ENCODE measurements at regions not wholly inside any gene's neighbourhood (a gene's known extent, or its start where the extent isn't known, plus 50 kb on each side); places are given as distances from the start of the nearest gene placed in this dataset.

DNA sequence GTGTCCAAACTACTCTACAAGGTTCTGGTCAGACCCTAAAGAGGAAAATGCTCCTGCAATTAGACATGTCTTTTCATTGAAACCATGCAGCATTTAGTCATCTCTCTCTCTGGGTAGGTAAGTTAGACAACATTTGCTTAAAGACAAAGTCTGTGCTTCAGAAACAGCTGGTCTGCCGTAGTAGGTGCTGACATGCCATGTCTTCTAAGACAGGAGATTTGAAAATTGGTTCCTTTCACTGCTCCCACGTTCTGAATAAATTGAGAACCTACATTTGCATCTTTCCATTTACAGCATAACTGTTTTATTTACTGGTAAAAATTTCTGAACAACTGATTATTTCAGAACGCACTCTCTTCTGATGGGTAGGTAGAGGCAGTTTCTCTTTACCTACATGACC is 494.0 kb downstream of the EFNB2 start:
- no peak overlapping the region for H3K9ac ChIP-seq
- no peaks in the 10 kb centered on the region for H3K36me3 ChIP-seq (ENCODE audit: insufficient read depth)
- H3K4me2 ChIP-seq: no peak overlapping the region
- no peak overlapping the region for H3K27ac ChIP-seq
- no peaks in the 10 kb centered on the region for H3K27me3 ChIP-seq (ENCODE audit: insufficient read depth, low read depth)
- H3K4me3 ChIP-seq (IDR thresholded peaks at IDR 0.05; ENCODE audit: insufficient read depth, low read depth, low read length): no peak overlapping the region
- H2AFZ ChIP-seq (ENCODE audit: low read depth): no peak overlapping the region
- no peaks in the 10 kb centered on the region for H4K20me1 ChIP-seq (ENCODE audit: insufficient read depth)
- no peaks in the 10 kb centered on the region for H3K79me2 ChIP-seq (ENCODE audit: insufficient read depth, low read depth)
- TF ChIP-seq, protein P1, sequence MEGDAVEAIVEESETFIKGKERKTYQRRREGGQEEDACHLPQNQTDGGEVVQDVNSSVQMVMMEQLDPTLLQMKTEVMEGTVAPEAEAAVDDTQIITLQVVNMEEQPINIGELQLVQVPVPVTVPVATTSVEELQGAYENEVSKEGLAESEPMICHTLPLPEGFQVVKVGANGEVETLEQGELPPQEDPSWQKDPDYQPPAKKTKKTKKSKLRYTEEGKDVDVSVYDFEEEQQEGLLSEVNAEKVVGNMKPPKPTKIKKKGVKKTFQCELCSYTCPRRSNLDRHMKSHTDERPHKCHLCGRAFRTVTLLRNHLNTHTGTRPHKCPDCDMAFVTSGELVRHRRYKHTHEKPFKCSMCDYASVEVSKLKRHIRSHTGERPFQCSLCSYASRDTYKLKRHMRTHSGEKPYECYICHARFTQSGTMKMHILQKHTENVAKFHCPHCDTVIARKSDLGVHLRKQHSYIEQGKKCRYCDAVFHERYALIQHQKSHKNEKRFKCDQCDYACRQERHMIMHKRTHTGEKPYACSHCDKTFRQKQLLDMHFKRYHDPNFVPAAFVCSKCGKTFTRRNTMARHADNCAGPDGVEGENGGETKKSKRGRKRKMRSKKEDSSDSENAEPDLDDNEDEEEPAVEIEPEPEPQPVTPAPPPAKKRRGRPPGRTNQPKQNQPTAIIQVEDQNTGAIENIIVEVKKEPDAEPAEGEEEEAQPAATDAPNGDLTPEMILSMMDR (conservative IDR thresholded peaks at IDR 0.05; ENCODE audit: low read depth, low read length): no peak
- H3K4me1 ChIP-seq (ENCODE audit: low read depth, poor library complexity, severe bottlenecking): no peaks in the 10 kb centered on the region

DNA sequence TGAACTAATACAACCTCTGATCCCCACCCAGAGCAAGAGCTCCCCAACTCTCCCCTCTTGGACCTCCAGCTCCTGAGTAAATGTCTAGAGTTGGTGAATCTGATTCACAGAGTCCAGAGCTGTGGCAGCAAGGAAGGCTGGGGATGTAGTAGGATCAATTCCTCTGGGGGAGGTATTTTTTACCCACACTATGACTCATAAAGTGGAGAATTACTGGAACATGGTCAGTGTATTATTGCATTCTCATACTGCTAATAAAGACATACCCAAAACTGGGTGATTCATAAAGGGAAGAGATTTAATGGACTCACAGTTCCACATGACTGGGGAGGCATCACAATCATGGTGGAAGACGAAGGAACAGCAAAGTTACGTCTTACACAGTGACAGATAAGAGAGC is 496.7 kb downstream of the EFNB2 start:
- Histone ChIP-seq H2AFZ (ENCODE audit: low read depth) (no peak overlapping the region), H3K79me2 (ENCODE audit: insufficient read depth, low read depth) (no peaks in the 10 kb centered on the region), H3K4me2 (no peak overlapping the region), H3K36me3 (ENCODE audit: insufficient read depth) (no peaks in the 10 kb centered on the region), H3K4me3 (IDR thresholded peaks at IDR 0.05; ENCODE audit: insufficient read depth, low read depth, low read length) (no peak overlapping the region), H4K20me1 (ENCODE audit: insufficient read depth) (no peaks in the 10 kb centered on the region), H3K27ac (no peak overlapping the region), H3K27me3 (ENCODE audit: insufficient read depth, low read depth) (no peaks in the 10 kb centered on the region), H3K4me1 (ENCODE audit: low read depth, poor library complexity, severe bottlenecking) (no peaks in the 10 kb centered on the region), H3K9ac (no peak overlapping the region)
- TF ChIP-seq, protein P1 (conservative IDR thresholded peaks at IDR 0.05; ENCODE audit: low read depth, low read length): no peak

DNA sequence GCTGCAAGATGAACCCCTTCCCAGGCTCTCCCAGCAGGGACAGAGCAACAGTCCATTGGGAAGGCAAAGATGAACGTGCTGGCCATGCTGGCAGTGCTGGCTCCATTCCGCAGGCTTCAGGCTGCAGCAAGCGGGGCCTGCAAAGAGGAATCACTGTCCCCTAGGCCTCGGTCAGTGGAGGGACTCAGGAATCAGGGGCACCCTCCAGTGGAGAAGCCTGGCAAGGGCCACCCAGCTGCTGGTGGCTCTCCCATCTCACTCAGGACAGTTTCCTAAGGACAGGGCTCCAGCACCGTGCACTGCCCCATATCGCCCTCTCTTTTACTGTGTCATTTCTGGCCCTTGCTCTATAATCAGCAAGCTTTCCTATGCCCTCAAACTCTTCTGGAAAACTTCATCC is 498.6 kb downstream of the EFNB2 start:
- Histone ChIP-seq H3K4me3 (IDR thresholded peaks at IDR 0.05; ENCODE audit: insufficient read depth, low read depth, low read length) (no peak overlapping the region), H3K9ac (no peak overlapping the region), H3K27ac (no peak overlapping the region), H3K4me2 (no peak overlapping the region), H3K36me3 (ENCODE audit: insufficient read depth) (no peaks in the 10 kb centered on the region), H2AFZ (ENCODE audit: low read depth) (no peak overlapping the region), H3K79me2 (ENCODE audit: insufficient read depth, low read depth) (no peaks in the 10 kb centered on the region), H3K4me1 (ENCODE audit: low read depth, poor library complexity, severe bottlenecking) (no peaks in the 10 kb centered on the region), H4K20me1 (ENCODE audit: insufficient read depth) (no peaks in the 10 kb centered on the region), H3K27me3 (ENCODE audit: insufficient read depth, low read depth) (no peaks in the 10 kb centered on the region)
- TF ChIP-seq, protein P1 (conservative IDR thresholded peaks at IDR 0.05; ENCODE audit: low read depth, low read length): no peak

DNA sequence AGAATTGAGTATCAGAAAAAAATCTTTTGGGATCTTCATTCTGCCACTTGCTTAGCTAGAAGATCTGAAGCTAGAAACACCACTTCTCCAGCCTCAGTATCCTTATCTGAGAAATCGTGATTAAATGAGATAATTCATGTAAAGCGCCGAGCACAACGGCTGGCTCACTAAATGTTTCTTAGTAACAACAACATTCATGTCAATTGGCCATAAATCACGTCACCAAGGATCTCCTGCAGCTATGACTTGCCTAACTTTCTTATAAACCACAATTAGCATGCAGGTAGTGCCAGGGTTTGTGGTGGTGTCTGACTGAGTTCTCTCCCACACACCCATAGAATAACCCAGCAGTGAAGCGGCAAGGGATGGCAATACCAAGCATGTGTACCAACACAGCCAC is 501.3 kb downstream of the EFNB2 start:
- TF ChIP-seq, protein P1 (conservative IDR thresholded peaks at IDR 0.05; ENCODE audit: low read depth, low read length): no peak
- H3K4me2 ChIP-seq: no peak overlapping the region
- H4K20me1 ChIP-seq (ENCODE audit: insufficient read depth): no peaks in the 10 kb centered on the region
- H3K79me2 ChIP-seq (ENCODE audit: insufficient read depth, low read depth): no peaks in the 10 kb centered on the region
- H3K36me3 ChIP-seq (ENCODE audit: insufficient read depth): no peaks in the 10 kb centered on the region
- H3K9ac ChIP-seq: no peak overlapping the region
- no peaks in the 10 kb centered on the region for H3K27me3 ChIP-seq (ENCODE audit: insufficient read depth, low read depth)
- no peaks in the 10 kb centered on the region for H3K4me1 ChIP-seq (ENCODE audit: low read depth, poor library complexity, severe bottlenecking)
- H3K27ac ChIP-seq: no peak overlapping the region
- no peak overlapping the region for H2AFZ ChIP-seq (ENCODE audit: low read depth)
- H3K4me3 ChIP-seq (IDR thresholded peaks at IDR 0.05; ENCODE audit: insufficient read depth, low read depth, low read length): no peak overlapping the region

DNA sequence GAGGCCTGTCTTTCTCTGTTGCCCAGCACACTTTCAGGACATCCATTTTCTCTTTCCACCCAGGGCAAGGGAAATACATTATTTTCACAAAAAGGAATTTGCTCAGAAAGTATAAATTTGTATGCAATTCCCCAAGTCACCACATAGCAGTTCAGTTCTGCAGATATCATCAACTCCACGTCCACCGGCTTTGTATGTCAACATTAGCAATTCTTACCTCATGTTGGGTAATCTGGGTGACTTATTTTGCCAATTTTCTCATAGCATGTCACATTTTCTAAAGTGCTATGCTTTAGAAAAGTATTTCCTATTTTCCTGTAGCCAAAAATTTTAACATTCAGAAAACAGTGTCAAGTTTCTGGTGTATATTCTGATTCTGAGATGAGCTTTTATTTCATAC is 501.8 kb downstream of the EFNB2 start:
- TF ChIP-seq, protein P1 (conservative IDR thresholded peaks at IDR 0.05; ENCODE audit: low read depth, low read length): no peak

More for the DNA sequence above, 501.8 kb downstream of the EFNB2 start:
- no peaks in the 10 kb centered on the region for H3K79me2 ChIP-seq (ENCODE audit: insufficient read depth, low read depth)
- no peak overlapping the region for H3K27ac ChIP-seq
- no peaks in the 10 kb centered on the region for H3K4me1 ChIP-seq (ENCODE audit: low read depth, poor library complexity, severe bottlenecking)
- H3K27me3 ChIP-seq (ENCODE audit: insufficient read depth, low read depth): no peaks in the 10 kb centered on the region
- H2AFZ ChIP-seq (ENCODE audit: low read depth): no peak overlapping the region
- H3K4me3 ChIP-seq (IDR thresholded peaks at IDR 0.05; ENCODE audit: insufficient read depth, low read depth, low read length): no peak overlapping the region
- no peaks in the 10 kb centered on the region for H4K20me1 ChIP-seq (ENCODE audit: insufficient read depth)
- H3K36me3 ChIP-seq (ENCODE audit: insufficient read depth): no peaks in the 10 kb centered on the region
- H3K9ac ChIP-seq: no peak overlapping the region
- no peak overlapping the region for H3K4me2 ChIP-seq

All from KMS-11 (cell line).